ENCODE measurements at regions not wholly inside any gene's neighbourhood (a gene's known extent, or its start where the extent isn't known, plus 50 kb on each side); places are given as distances from the start of the nearest gene placed in this dataset.

- no peak for TF ChIP-seq FOSL1 (IDR thresholded peaks at IDR 0.05; ENCODE audit: insufficient read depth, low read depth, low read length)
- TF ChIP-seq EGR1 (IDR thresholded peaks at IDR 0.05; ENCODE audit: borderline replicate concordance, low read depth, low read length) = no peak
- TF ChIP-seq JUN (IDR thresholded peaks at IDR 0.05; ENCODE audit: low read depth, low read length) = no peak
- TF ChIP-seq TCF12 (IDR thresholded peaks at IDR 0.05; ENCODE audit: low read depth, low read length) = no peak
- no peak for TF ChIP-seq KDM1A (IDR thresholded peaks at IDR 0.05; ENCODE audit: borderline replicate concordance, low read length)
These were observed 185.5 kb upstream of the ANXA10 start (continued) for GRCh38 chr4:167906851-167907250.
